H9 (cell line): ENCODE measurements at regions not wholly inside any gene's neighbourhood (a gene's known extent, or its start where the extent isn't known, plus 50 kb on each side); places are given as distances from the start of the nearest gene placed in this dataset.

Experiments
- DNase-seq: peaks from one replicate; pipeline ENCODE4 v3.0.0-alpha.2; 2017
- H2AFZ ChIP-seq: one replicate; pipeline ENCODE4 v1.6.1; 2013; ENCODE audit warnings: mild to moderate bottlenecking, low read length, control low read depth, moderate library complexity
- H2AK5ac ChIP-seq: 2 replicates; pipeline ENCODE4 v1.6.1; 2013; ENCODE audit warnings: low read length, control low read depth, mixed read lengths; ENCODE audit not compliant: insufficient read length
- H2BK120ac ChIP-seq: one replicate; pipeline ENCODE4 v1.6.1; 2013; ENCODE audit warnings: low read depth, mild to moderate bottlenecking, low read length, control low read depth, inconsistent platforms; ENCODE audit not compliant: poor library complexity, severe bottlenecking
- H2BK12ac ChIP-seq: 2 replicates; pipeline ENCODE4 v1.6.1; 2013; ENCODE audit warnings: low read length, control low read depth, mixed read lengths, low read depth; ENCODE audit not compliant: insufficient read length
- H2BK15ac ChIP-seq: 2 replicates; pipeline ENCODE4 v1.6.1; 2013; ENCODE audit warnings: low read depth, low read length, control low read depth
- H2BK20ac ChIP-seq: one replicate; pipeline ENCODE4 v1.6.1; 2013; ENCODE audit warnings: low read depth, mild to moderate bottlenecking, low read length, control low read depth, inconsistent platforms; ENCODE audit not compliant: poor library complexity, severe bottlenecking
- H2BK5ac ChIP-seq: 2 replicates; pipeline ENCODE4 v1.6.1; 2013; ENCODE audit warnings: low read length, control low read depth, mixed read lengths; ENCODE audit not compliant: insufficient read length
- H3K14ac ChIP-seq: 2 replicates; pipeline ENCODE4 v1.6.1; 2013; ENCODE audit warnings: low read length, control low read depth; ENCODE audit not compliant: insufficient read depth
- H3K18ac ChIP-seq: 2 replicates; pipeline ENCODE4 v1.6.1; 2013; ENCODE audit warnings: low read depth, mild to moderate bottlenecking, mixed read lengths, low read length, control low read depth; ENCODE audit not compliant: insufficient read length
- H3K23ac ChIP-seq: 2 replicates; pipeline ENCODE4 v1.6.1; 2013; ENCODE audit warnings: low read length, control low read depth, mixed read lengths, low read depth; ENCODE audit not compliant: insufficient read length
- H3K23me2 ChIP-seq: 2 replicates; pipeline ENCODE4 v1.6.1; 2013; ENCODE audit warnings: low read depth, mild to moderate bottlenecking, mixed read lengths, low read length, control low read depth; ENCODE audit not compliant: insufficient read length, poor library complexity, severe bottlenecking
- H3K27ac ChIP-seq: 2 replicates; pipeline ENCODE4 v1.5.1; 2013; ENCODE audit warnings: low read length, control low read depth, mixed read lengths, low read depth; ENCODE audit not compliant: insufficient read length
- H3K27me3 ChIP-seq: 2 replicates; pipeline ENCODE4 v1.6.1; 2013; ENCODE audit warnings: low read length, control low read depth, inconsistent platforms; ENCODE audit not compliant: insufficient read depth
- H3K4ac ChIP-seq: 2 replicates; pipeline ENCODE4 v1.6.1; 2013; ENCODE audit warnings: low read depth, mild to moderate bottlenecking, control low read depth, inconsistent platforms, low read length, moderate library complexity
- H3K4me1 ChIP-seq: 2 replicates; pipeline ENCODE4 v1.6.1; 2013; ENCODE audit warnings: low read length, control low read depth, inconsistent platforms; ENCODE audit not compliant: insufficient read depth
- H3K4me2 ChIP-seq: 2 replicates; pipeline ENCODE4 v1.6.1; 2013; ENCODE audit warnings: low read length, control low read depth, mixed read lengths; ENCODE audit not compliant: insufficient read length, insufficient read depth
- H3K56ac ChIP-seq: 2 replicates; pipeline ENCODE4 v1.6.1; 2013; ENCODE audit warnings: low read depth, mild to moderate bottlenecking, mixed read lengths, low read length, control low read depth; ENCODE audit not compliant: insufficient read length
- H3K79me1 ChIP-seq: 2 replicates; pipeline ENCODE4 v1.6.1; 2013; ENCODE audit warnings: low read depth, mild to moderate bottlenecking, moderate library complexity, low read length, control low read depth, inconsistent platforms; ENCODE audit not compliant: insufficient read depth, poor library complexity, severe bottlenecking
- H3K79me2 ChIP-seq: 2 replicates; pipeline ENCODE4 v1.6.1; 2013; ENCODE audit warnings: low read length, control low read depth, inconsistent platforms; ENCODE audit not compliant: insufficient read depth
- H3K9ac ChIP-seq: 2 replicates; pipeline ENCODE4 v1.6.1; 2013; ENCODE audit warnings: low read length, control low read depth, mixed read lengths; ENCODE audit not compliant: insufficient read length; ENCODE audit errors: extremely low read depth
- H3K9me3 ChIP-seq: one replicate; pipeline ENCODE4 v1.6.1; 2013; ENCODE audit warnings: low read depth, low read length, inconsistent platforms; ENCODE audit not compliant: control insufficient read depth
- H3T11ph ChIP-seq: one replicate; pipeline ENCODE4 v1.6.1; 2013; ENCODE audit warnings: mild to moderate bottlenecking, low read length, control low read depth, inconsistent platforms
- H4K20me1 ChIP-seq: one replicate; pipeline ENCODE4 v1.6.1; 2013; ENCODE audit not compliant: control insufficient read depth, insufficient read length, insufficient read depth
- H4K5ac ChIP-seq: 2 replicates; pipeline ENCODE4 v1.6.1; 2013; ENCODE audit warnings: low read depth, mild to moderate bottlenecking, mixed read lengths, low read length, control low read depth; ENCODE audit not compliant: insufficient read length
- H4K8ac ChIP-seq: replicated peaks from 2 replicates; pipeline ENCODE4 v1.6.1; 2013; ENCODE audit warnings: low read length, control low read depth, mixed read lengths, low read depth; ENCODE audit not compliant: insufficient read length
- H4K91ac ChIP-seq: 2 replicates; pipeline ENCODE4 v1.6.1; 2013; ENCODE audit warnings: low read depth, mild to moderate bottlenecking, moderate library complexity, mixed read lengths, low read length, control low read depth; ENCODE audit not compliant: insufficient read length
- H3K27ac Mint-ChIP-seq, 3 experiments: 2 replicates in 2 of 3; 3 replicates in 1 of 3; pipeline ENCODE4 v1.8.0; 2020 to 2021; ENCODE audit warnings: mixed read lengths in 3 of 3, mild to moderate bottlenecking in 1 of 3, moderate library complexity in 1 of 3
- H3K27me3 Mint-ChIP-seq: 2 replicates; pipeline ENCODE4 v1.8.0; 2021; ENCODE audit warnings: low read depth, mild to moderate bottlenecking, moderate library complexity, mixed read lengths
- H3K36me3 Mint-ChIP-seq, 3 experiments: 2 replicates in 2 of 3; 3 replicates in 1 of 3; pipeline ENCODE4 v1.8.0; 2020 to 2021; ENCODE audit warnings: low read depth in 3 of 3, mixed read lengths in 3 of 3; ENCODE audit not compliant: insufficient read depth in 1 of 3
- H3K4me1 Mint-ChIP-seq, 2 experiments: 2 replicates each; pipeline ENCODE4 v1.8.0; 2020; ENCODE audit warnings: mixed read lengths in 2 of 2
- H3K4me3 Mint-ChIP-seq, 2 experiments: 2 replicates in 1 of 2; 3 replicates in 1 of 2; pipeline ENCODE4 v1.8.0; 2020 to 2021; ENCODE audit warnings: mild to moderate bottlenecking in 2 of 2, mixed read lengths in 2 of 2, moderate library complexity in 1 of 2
- H3K9me3 Mint-ChIP-seq, 2 experiments: 2 replicates in 1 of 2; 3 replicates in 1 of 2; pipeline ENCODE4 v1.8.0; 2020; ENCODE audit warnings: mild to moderate bottlenecking in 2 of 2, mixed read lengths in 2 of 2, moderate library complexity in 1 of 2
- CTCF ChIP-seq: fragments of 200-600 bp; sonication (generic); conservative IDR thresholded peaks from 3 replicates; pipeline ENCODE4 v1.8.0; 2021; ENCODE audit warnings: antibody characterized with exemption, mild to moderate bottlenecking
- WGBS: extraction: QIAGEN DNeasy Blood & Tissue Kit; methylation state at CpG from one replicate; pipeline ENCODE4 v1.1.7; 2013; ENCODE audit warnings: missing lambda C conversion rate, low lambda C conversion rate, mixed read lengths; ENCODE audit not compliant: insufficient read length; ENCODE audit errors: extremely low coverage; 5-methylcytosine and 5-hydroxymethylcytosine counted together

- no peak for DNase-seq
- Histone ChIP-seq H3K27me3 (no peaks in the 10 kb centered on the region), H3K9me3 (no peaks in the 10 kb centered on the region), H3K23ac (no peak overlapping the region), H3K79me1 (no peaks in the 10 kb centered on the region), H4K8ac (no peak overlapping the region), H3K4me2 (no peak overlapping the region), H3K4me1 (0 out of 2 replicates have a peak, but pooled peaks cover 3% of the 10 kb centered on the region), H2BK5ac (no peak overlapping the region), H3T11ph (no peak overlapping the region), H3K79me2 (no peaks in the 10 kb centered on the region), H2BK12ac (no peak overlapping the region), H4K20me1 (no peaks in the 10 kb centered on the region), H4K91ac (no peak overlapping the region), H3K9ac (no peak overlapping the region), H3K23me2 (no peaks in the 10 kb centered on the region), H2BK15ac (no peak overlapping the region), H3K56ac (no peak overlapping the region), H3K14ac (no peak overlapping the region), H3K27ac (no peak overlapping the region), H3K4ac (no peak overlapping the region), H2BK120ac (no peak overlapping the region), H2AFZ (no peak overlapping the region), H3K18ac (no peak overlapping the region), H2BK20ac (no peak overlapping the region), H4K5ac (no peak overlapping the region), H2AK5ac (no peak overlapping the region)
- H3K9me3 Mint-ChIP-seq = 0 out of 5 replicates have a peak, but pooled peaks cover 0 to 4% of the 10 kb centered on the region in 2 experiments
- no CpG with 5 or more reads among the region's 3 CpGs for WGBS
- peaks cover 13 to 14% of the 10 kb centered on the region in 2 experiments; a peak in 3 of 4 replicates for H3K4me1 Mint-ChIP-seq
- peaks cover 3% of the 10 kb centered on the region for H3K27me3 Mint-ChIP-seq
- no peak for TF ChIP-seq CTCF
- H3K4me3 Mint-ChIP-seq = no peak overlapping the region
- H3K36me3 Mint-ChIP-seq = no peaks in the 10 kb centered on the region; a peak in 1 of 7 replicates
- no peak overlapping the region for H3K27ac Mint-ChIP-seq
Measured at GRCh38 chr1:14539309-14539708, 59.2 kb upstream of the KAZN start.
